ENCODE measurements at regions not wholly inside any gene's neighbourhood (a gene's known extent, or its start where the extent isn't known, plus 50 kb on each side); places are given as distances from the start of the nearest gene placed in this dataset.
"Not testable (repeated sequence)": the region's sequence is repeated elsewhere in the genome, so short reads cannot be mapped to it uniquely, and the experiment has no call there.

- DNase-seq, result no peak
Measured at GRCh38 chr6:170146640-170147039, 144.2 kb downstream of the DLL1 start.

GRCh38 chr6:170146131-170146530 is 144.7 kb downstream of the DLL1 start:
- DNase-seq, result not testable (repeated sequence)

DNA sequence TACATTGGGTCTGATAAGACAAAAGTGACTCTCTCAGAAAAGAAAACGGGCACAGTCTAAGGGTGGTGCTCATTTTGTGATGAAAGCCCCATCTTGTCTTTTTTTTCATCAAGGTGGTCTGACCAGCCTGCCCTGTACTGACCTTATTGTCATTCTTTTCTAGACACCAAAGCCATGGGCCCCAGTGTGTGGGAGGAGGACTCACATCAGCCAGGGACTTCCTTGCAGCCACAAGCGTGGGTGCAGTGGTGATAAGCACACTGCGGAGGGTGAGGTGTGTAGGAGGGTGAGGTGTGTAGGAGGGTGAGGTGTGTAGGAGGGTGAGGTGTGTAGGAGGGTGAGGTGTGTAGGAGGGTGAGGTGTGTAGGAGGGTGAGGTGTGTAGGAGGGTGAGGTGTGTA is 145.2 kb downstream of the DLL1 start:
- DNase-seq, result not testable (repeated sequence)

DNA sequence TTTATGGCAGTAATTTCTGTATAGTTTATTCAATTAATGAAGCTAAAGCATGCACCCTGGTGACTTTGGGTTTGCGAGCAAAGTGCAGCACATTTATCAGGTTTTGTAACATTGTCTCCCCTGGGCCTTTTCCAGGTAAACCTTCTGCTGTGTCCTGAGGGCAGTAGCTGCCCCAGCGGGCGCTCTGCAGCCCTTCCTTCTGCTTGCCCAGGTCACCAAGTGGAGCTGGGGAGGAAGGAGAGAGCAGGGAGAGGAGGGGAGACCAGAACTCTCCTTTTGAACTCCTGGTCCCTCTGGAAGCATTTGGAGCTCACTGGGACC is 145.6 kb downstream of the DLL1 start:
- no peak for DNase-seq

DNA sequence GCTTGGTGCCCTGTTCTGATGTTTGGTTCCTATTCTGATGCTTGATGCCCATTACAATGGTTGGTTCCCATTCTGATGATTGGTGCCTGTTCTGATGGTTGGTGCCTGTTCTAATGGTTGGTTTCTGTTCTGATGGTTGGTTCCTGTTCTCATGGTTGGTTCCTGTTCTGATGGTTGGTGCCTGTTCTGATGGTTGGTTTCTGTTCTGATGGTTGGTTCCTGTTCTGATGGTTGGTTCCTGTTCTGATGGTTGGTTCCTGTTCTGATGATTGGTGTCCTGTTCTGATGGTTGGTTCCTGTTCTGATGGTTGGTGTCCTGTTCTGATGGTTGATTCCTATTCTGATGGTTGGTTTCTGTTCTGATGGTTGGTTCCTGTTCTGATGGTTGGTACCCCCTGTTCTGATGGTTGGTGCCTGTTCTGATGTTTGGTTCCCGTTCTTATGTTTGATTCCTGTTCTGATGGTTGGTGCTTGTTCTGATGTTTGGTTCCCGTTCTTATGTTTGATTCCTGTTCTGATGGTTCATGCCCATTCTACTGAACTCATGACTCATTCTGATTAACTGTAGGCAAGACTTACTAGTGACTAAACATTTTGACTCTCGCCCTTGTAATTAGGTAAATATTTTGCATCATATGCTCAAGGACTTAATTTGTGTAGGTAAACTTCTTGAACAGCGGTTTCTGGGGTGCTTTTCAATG is 146.2 kb downstream of the DLL1 start:
- DNase-seq, result no peak

GRCh38 chr6:170143401-170144150 is 147.3 kb downstream of the DLL1 start:
- DNase-seq, result no peak

- no peak for DNase-seq
Measured at GRCh38 chr6:170142559-170142958, 148.3 kb downstream of the DLL1 start.

- not testable (repeated sequence) for DNase-seq
Measured at GRCh38 chr6:170141061-170141460, 149.8 kb downstream of the DLL1 start.

DNA sequence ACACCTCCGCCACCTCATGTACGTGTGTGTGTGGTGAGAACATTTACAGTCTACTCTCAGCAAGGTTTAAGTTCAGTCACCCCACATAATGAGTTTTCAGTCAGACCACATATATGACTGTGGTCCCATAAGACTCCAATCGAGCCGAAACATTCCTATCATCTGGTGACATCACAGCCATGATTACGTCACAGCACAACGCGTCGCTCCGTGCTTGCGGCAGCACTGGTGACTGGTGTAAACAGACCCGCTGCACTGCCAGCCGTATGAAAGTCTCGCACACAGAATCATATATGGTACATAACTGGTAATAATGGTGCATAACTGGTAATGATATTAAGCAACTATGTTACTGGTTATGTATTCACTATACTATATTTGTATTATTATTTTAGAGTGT is 150.7 kb downstream of the DLL1 start:
- DNase-seq, result no peak

GRCh38 chr6:170139531-170139930 is 151.3 kb downstream of the DLL1 start:
- no peak for DNase-seq

DNA sequence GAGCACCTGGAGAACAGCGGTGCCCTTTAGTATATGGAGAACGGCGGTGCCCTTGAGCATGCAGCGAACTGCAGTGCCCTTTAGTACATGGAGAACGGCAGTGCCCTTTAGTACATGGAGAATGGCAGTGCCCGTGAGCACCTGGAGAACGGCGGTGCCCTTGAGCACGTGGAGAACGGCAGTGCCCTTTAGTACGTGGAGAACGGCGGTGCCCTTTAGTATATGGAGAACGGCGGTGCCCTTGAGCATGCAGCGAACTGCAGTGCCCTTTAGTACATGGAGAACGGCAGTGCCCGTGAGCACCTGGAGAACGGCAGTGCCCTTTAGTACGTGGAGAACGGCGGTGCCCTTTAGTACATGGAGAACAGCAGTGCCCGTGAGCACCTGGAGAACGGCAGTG is 151.8 kb downstream of the DLL1 start:
- not testable (repeated sequence) for DNase-seq

DNA sequence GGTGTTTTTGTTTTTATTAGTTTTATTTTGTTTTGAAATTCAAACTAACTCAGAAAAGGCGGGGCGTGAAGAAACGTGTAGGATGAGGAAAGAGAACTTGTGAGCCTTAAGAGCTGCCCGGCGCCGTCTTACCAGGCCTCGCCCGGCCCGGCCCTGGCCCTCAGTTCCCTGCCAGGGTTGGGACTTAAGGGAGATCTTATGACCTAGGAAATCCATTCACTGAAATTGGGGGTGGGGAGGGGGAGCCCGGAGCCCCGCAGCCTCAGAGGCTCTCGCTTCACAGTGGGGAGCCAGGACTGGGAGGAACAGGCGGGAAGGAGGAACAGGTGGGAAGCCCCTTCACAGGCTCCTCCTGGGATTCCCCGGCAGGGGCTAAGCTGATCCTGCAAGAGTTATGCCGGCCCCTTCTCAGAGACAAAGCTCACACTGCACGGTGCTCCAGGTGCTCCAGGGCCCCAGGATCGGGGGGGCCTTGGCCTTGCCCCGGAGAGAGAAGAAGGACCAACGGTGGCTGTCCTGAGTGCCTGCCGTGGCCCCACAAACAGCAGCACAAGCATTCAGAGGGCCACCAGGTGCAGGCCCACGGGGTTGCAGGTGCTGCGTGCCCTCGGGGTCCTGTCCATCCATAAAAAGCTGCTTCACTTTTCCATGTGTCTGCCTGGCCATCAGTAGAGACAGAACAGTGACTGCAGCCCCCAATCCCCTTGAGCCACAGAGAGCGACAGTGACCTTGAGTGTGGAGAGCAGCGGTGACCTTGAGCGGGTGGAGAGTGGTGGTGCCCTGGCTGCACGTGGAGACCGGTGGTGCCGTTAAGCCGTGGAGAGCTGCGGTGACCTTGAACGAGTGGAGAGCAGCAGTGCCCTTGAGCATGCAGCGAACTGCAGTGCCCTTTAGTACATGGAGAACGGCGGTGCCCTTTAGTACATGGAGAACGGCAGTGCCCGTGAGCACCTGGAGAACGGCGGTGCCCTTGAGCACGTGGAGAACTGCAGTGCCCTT is 152.7 kb downstream of the DLL1 start:
- DNase-seq, result no peak

- DNase-seq, result no peak
Measured at GRCh38 chr6:170137176-170137891, 153.5 kb downstream of the DLL1 start.

DNA sequence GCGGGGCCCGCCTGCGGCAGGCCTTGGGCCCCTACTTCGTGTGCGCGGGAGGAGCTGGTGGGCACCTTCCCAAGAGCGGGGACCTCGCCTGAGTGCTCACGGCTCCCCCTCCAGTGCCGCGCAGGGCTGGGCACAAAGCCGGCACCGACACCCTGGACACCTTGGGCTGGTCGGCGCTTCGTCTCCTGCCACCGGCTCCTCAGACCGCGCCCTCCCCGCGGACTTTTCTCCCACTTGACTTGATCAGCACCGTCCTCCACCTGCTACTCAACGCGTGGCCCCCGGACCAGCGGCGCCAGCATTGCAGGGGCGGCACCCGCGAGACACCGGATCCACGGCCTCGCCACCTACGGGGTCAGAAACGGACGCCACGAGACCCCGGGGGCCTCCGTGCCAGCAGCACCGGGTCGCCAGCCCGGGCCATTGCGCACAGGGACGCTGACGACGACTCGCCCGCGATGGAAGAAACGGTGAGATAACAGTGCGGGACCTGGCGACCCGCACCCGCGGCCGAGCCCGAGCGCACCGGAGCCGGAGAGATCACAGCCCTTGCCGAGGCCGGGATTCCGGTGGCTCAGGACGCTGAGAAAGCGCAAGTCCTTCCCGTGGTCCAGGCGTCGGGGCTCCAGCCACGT is 154.2 kb downstream of the DLL1 start:
- no peak for DNase-seq

DNA sequence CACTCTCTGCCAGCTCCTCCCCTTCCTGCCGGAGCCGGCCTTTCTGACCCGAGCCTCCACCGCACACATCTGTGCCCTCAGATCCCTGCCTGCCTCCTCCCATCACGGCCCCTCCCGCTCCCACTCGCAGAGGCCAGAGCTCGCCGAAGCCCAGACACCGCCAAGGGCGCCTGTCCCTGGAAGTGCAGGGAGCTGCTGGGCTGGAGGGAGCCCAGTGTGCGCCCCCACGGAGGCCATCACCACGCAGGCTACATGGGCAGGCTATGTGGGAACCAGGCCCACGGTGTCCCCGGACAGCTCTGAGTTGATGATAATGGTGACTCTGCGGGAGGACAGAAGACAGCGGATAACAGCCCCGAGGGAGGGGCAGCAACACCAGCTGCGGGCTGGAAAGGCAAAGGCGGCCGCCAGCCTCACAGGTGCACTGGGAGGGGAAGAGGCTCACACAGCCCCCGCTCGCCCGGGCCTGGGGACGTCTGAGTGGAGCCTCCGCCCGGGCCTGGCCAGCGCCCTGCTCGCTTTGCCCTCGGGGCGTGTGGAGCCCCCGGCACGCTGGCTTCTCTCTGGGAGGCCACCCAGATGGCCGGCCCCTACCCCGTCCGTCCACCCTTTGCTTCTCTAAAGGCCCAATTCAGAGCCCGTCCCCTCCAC is 154.9 kb downstream of the DLL1 start:
- DNase-seq, result no peak

DNA sequence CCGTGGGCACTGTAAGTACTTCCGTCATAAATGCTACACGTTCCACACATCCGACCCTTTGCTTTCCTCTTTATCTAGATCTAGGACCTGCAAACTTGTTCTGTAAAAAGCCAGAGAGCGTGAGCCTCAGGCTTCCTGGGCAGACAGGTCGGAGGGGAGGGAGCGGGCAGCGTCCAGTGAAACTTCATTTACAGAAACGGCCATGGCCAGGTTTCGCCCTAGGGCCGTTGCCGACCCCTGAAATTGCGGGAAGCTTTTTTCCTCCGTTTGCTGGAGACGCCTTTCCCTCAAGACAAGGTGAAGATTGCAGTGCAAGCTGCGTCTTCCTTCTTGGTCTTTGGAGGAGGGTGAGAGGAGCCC is 155.4 kb downstream of the DLL1 start:
- no peak for DNase-seq

GRCh38 chr6:170134471-170135440 is 156.1 kb downstream of the DLL1 start:
- no peak for DNase-seq

GRCh38 chr6:170134031-170134470 is 156.8 kb downstream of the DLL1 start:
- no peak for DNase-seq

DNA sequence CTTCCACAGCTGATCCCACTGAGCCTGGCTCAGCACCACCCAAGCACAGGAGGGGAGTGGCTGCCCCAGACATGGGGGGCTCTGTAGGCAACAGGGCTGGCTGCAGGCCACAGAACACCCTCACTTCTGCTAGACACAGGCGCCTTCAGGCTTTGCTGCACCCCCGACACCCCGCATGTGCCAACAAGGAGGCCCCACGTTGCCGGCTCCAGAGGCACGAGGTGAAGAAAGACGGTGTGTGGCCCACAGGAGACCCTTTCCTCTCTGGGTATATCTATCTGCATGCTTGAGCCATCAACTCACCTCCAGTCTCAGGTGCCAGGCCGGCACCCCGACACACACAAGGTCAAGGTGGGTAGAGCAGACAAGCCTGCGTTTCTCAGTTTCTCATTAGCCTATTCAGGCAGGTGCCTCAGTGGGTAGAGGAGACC is 158.3 kb downstream of the DLL1 start:
- DNase-seq, result no peak

GRCh38 chr6:170132011-170132521 is 158.8 kb downstream of the DLL1 start:
- no peak for DNase-seq

All from T-helper 9 cell (primary cell).